ENCODE measurements at regions not wholly inside any gene's neighbourhood (a gene's known extent, or its start where the extent isn't known, plus 50 kb on each side); places are given as distances from the start of the nearest gene placed in this dataset.
A peak's percentile ranks its signal among the peaks of the same experiment; 100 is the strongest.
"Not testable (repeated sequence)": the region's sequence is repeated elsewhere in the genome, so short reads cannot be mapped to it uniquely, and the experiment has no call there.

- DNase-seq (ENCODE audit: low spot score) = peak; percentile 12
Observed at GRCh38 chr4:100340512-100341485, 150.5 kb upstream of the DDIT4L start.

- DNase-seq (ENCODE audit: low spot score) = no peak
Observed at GRCh38 chr4:100339870-100340269, 149.6 kb upstream of the DDIT4L start.

GRCh38 chr4:100333491-100333890 lies 143.2 kb upstream of the DDIT4L start:
- not testable (repeated sequence) for DNase-seq (ENCODE audit: low spot score)

GRCh38 chr4:100317032-100317864 lies 127.0 kb upstream of the DDIT4L start:
- peak; percentile 17 for DNase-seq (ENCODE audit: low spot score)

GRCh38 chr4:100314057-100314456 lies 123.8 kb upstream of the DDIT4L start:
- DNase-seq (ENCODE audit: low spot score) = no peak

- DNase-seq (ENCODE audit: low spot score) = no peak
Observed at GRCh38 chr4:100312615-100313350, 122.5 kb upstream of the DDIT4L start.

GRCh38 chr4:100311181-100311580 lies 120.9 kb upstream of the DDIT4L start:
- DNase-seq (ENCODE audit: low spot score) = no peak

GRCh38 chr4:100306018-100306417 lies 115.8 kb upstream of the DDIT4L start:
- no peak for DNase-seq (ENCODE audit: low spot score)

- DNase-seq (ENCODE audit: low spot score) = no peak
Observed at GRCh38 chr4:100302061-100303026, 112.1 kb upstream of the DDIT4L start.

GRCh38 chr4:100299046-100299840 lies 109.0 kb upstream of the DDIT4L start:
- no peak for DNase-seq (ENCODE audit: low spot score)

- no peak for DNase-seq (ENCODE audit: low spot score)
Observed at GRCh38 chr4:100295792-100296191, 105.5 kb upstream of the DDIT4L start.

GRCh38 chr4:100294356-100294755 lies 104.1 kb upstream of the DDIT4L start:
- no peak for DNase-seq (ENCODE audit: low spot score)

- DNase-seq (ENCODE audit: low spot score) = no peak
Observed at GRCh38 chr4:100290585-100290984, 100.3 kb upstream of the DDIT4L start.

GRCh38 chr4:100289946-100290345 lies 99.7 kb upstream of the DDIT4L start:
- DNase-seq (ENCODE audit: low spot score) = no peak

GRCh38 chr4:100289530-100289888 lies 99.2 kb upstream of the DDIT4L start:
- no peak for DNase-seq (ENCODE audit: low spot score)

- no peak for DNase-seq (ENCODE audit: low spot score)
Observed at GRCh38 chr4:100288811-100289529, 98.7 kb upstream of the DDIT4L start.

- DNase-seq (ENCODE audit: low spot score) = peak; percentile 21
Observed at GRCh38 chr4:100288161-100288560, 97.9 kb upstream of the DDIT4L start.

GRCh38 chr4:100287534-100287933 lies 97.3 kb upstream of the DDIT4L start:
- DNase-seq (ENCODE audit: low spot score) = peak; percentile 8

GRCh38 chr4:100286636-100287035 lies 96.4 kb upstream of the DDIT4L start:
- DNase-seq (ENCODE audit: low spot score) = no peak

All from Ammon's horn (tissue), 1 donor.